WERI-Rb-1 (cell line): ENCODE measurements at regions not wholly inside any gene's neighbourhood (a gene's known extent, or its start where the extent isn't known, plus 50 kb on each side); places are given as distances from the start of the nearest gene placed in this dataset.

Experiments
- DNase-seq: peaks from one replicate; pipeline ENCODE4 v3.0.0-alpha.2; 2020
- H3K27ac ChIP-seq: fragments of 250-450 bp; sonication (Bioruptor Pico); 2 replicates; pipeline ENCODE4 v1.5.1; 2020; ENCODE audit warnings: mild to moderate bottlenecking, moderate library complexity
- H3K27me3 ChIP-seq: fragments of 250-450 bp; sonication (Bioruptor Pico); 2 replicates; pipeline ENCODE4 v1.5.1; 2021; ENCODE audit warnings: mild to moderate bottlenecking, low read depth, moderate library complexity; ENCODE audit not compliant: insufficient read depth, severe bottlenecking
- H3K36me3 ChIP-seq: fragments of 250-450 bp; sonication (Bioruptor Pico); 2 replicates; pipeline ENCODE4 v1.5.1; 2020; ENCODE audit warnings: mild to moderate bottlenecking, moderate library complexity
- H3K4me3 ChIP-seq: 2 replicates; pipeline ENCODE4 v1.5.1; 2011; ENCODE audit warnings: low read depth, mild to moderate bottlenecking, control low read depth, low read length
- H3K9me3 ChIP-seq: fragments of 250-450 bp; sonication (Bioruptor Pico); 2 replicates; pipeline ENCODE4 v1.5.1; 2021; ENCODE audit warnings: mild to moderate bottlenecking, moderate library complexity; ENCODE audit not compliant: severe bottlenecking
- CTCF ChIP-seq: IDR thresholded peaks from 2 replicates; pipeline ENCODE4 v1.5.1; 2011; ENCODE audit warnings: low read depth, mild to moderate bottlenecking, control low read depth, inconsistent platforms, low read length

DNA sequence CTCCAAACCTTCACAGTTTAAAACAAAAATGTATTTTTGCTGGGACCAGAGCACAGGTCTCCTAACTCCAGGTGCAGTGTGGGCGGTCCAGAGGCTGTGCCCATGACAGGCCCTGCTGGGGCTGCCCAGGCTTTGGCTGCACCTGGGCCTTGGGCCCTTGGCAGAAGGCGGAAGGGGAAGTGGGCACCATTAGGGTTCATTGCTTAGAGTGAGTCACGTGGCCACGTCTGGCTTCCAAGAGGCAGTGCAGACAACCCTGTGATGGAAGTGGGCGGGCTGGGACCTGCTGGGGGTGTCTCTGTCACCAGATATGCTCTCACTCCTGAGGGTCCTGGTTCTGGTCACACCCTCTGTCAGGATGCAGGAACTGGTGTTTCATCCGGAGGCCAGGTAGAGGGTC lies 302.2 kb downstream of the QKI start:
- no peak overlapping the region for H3K27ac ChIP-seq
- H3K36me3 ChIP-seq, result no peaks in the 10 kb centered on the region
- no peaks in the 10 kb centered on the region for H3K9me3 ChIP-seq
- H3K4me3 ChIP-seq, result no peak overlapping the region
- no peaks in the 10 kb centered on the region for H3K27me3 ChIP-seq
- DNase-seq, result no peak
- TF ChIP-seq CTCF, result no peak

GRCh38 chr6:163715846-163716245 lies 301.3 kb downstream of the QKI start:
- DNase-seq, result no peak
- TF ChIP-seq CTCF, result no peak
- H3K4me3 ChIP-seq, result no peak overlapping the region
- H3K27me3 ChIP-seq, result no peaks in the 10 kb centered on the region
- H3K36me3 ChIP-seq, result no peaks in the 10 kb centered on the region
- H3K27ac ChIP-seq, result no peak overlapping the region
- no peaks in the 10 kb centered on the region for H3K9me3 ChIP-seq

- Histone ChIP-seq H3K36me3 (no peaks in the 10 kb centered on the region), H3K27me3 (no peaks in the 10 kb centered on the region), H3K27ac (no peak overlapping the region), H3K9me3 (no peaks in the 10 kb centered on the region), H3K4me3 (no peak overlapping the region)
- no peak for TF ChIP-seq CTCF
- no peak for DNase-seq
These were observed 299.7 kb downstream of the QKI start for GRCh38 chr6:163714179-163714578.

DNA sequence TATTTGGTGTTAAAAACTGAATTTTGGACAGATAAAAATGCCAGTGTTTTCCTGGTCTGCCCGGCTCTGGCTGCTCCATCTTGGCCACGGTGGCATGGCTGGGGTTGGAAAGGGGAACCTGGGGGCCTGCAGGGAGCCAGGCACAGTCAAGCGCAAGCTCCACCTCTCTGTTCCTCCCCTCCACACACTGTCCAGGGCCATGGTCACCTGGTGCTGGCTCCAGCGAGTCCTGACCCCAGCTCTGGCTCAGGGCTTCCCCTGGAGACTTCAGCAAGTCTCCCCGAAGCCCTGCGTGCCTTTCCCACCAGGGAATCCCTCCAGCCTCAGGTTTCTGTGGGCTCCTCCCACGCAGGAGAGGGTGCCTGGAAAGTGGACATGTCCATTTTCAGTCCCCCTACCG lies 298.5 kb downstream of the QKI start:
- no peak overlapping the region for H3K27ac ChIP-seq
- no peak for DNase-seq

GRCh38 chr6:163712566-163712961 lies 298.0 kb downstream of the QKI start:
- DNase-seq, result no peak
- Histone ChIP-seq H3K27ac (no peak overlapping the region), H3K4me3 (no peak overlapping the region), H3K9me3 (no peaks in the 10 kb centered on the region), H3K27me3 (no peaks in the 10 kb centered on the region), H3K36me3 (no peaks in the 10 kb centered on the region)
- no peak for TF ChIP-seq CTCF

More for the DNA sequence above, 298.5 kb downstream of the QKI start:
- Histone ChIP-seq H3K27me3 (no peaks in the 10 kb centered on the region), H3K4me3 (no peak overlapping the region), H3K9me3 (no peaks in the 10 kb centered on the region), H3K36me3 (no peaks in the 10 kb centered on the region)
- no peak for TF ChIP-seq CTCF
